GM19452 (cell line): ENCODE measurements at regions not wholly inside any gene's neighbourhood (a gene's known extent, or its start where the extent isn't known, plus 50 kb on each side); places are given as distances from the start of the nearest gene placed in this dataset.

Source experiments
- ATAC-seq: cut with Tn5 transposase; IDR thresholded peaks from one replicate; pipeline ENCODE4 v1.9.1; 2021; ENCODE audit not compliant: unreplicated experiment

- ATAC-seq, result no peak
Observed at GRCh38 chr4:14504162-14504561, 498.1 kb upstream of the CPEB2 start.

DNA sequence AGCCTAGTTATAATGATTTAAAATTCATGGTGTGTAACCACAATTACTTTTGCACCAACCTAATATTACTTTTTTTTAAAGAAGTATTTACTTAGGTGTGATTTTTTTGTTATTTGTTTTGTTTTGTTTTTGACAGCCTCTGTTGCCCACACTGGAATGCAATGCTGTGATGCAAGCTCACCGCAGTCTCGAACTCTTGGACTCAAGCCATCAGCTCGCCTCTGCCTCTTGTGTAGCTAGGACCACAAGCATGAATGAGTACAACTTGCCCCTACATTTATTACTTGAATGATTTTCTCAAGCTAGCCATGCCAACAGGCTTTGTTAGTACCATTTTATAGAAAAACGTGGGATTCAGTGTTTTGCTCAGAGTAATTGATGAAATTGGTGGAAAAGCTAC is 488.8 kb upstream of the CPEB2 start:
- no peak for ATAC-seq

DNA sequence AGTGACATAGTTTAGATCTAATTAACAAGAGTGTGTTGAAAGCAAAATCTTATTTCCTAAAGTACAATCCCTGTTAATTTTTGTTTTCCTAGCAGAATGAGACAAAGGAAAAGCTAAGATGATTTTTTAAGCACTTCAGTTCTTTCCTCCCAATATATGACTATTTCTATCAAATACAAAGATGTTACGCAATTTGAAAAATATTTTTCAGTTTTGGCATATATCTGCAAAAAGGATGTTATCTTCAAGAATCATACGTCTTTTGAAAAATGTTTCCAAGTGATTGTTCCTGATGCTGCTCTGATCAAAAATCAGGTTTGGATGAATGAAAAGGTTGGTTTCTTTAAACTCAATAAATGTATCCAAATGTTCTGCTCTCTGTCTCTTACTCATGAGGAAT is 486.7 kb upstream of the CPEB2 start:
- no peak for ATAC-seq

DNA sequence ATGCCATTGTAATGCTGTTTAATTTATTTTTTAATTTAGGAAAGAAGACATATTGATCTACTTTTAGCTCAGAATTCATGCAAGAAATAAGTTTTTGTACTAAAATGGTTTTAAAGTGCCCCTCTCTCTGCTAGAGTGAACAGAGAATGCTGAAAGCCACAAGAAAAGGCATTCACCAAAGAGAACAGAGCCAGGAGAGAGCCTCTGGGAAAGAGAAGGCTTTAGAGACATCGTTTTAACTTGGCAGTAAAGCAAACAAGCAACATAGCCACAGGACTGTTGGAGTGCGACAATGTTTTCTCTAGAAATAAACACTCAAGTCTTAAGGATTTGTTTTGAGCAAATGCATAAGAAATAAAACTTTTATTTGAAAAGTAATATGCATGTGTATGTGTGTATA is 484.1 kb upstream of the CPEB2 start:
- no peak for ATAC-seq

GRCh38 chr4:14520171-14520570 is 482.1 kb upstream of the CPEB2 start:
- ATAC-seq, result no peak

GRCh38 chr4:14524276-14524675 is 478.0 kb upstream of the CPEB2 start:
- no peak for ATAC-seq

- no peak for ATAC-seq
Observed at GRCh38 chr4:14528918-14529317, 473.4 kb upstream of the CPEB2 start.

DNA sequence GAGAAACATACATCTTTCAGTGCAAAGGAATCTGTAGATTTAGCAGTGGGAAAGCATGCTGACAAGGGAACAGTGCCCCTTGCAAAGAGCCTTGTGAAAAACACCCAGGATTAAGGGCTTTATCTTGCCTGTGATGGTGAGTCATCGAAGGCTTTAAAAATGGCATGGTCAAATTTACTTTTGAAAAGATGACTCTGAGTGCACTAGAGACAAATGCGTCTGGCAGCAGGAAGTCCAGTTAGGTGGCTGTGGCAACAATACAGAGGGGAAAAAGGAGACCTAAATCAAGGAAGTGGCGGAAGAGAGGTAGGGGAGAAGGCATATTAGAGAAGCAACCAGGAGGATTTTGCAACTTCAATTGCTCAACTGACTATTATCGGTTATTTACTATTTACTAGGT is 472.6 kb upstream of the CPEB2 start:
- no peak for ATAC-seq

DNA sequence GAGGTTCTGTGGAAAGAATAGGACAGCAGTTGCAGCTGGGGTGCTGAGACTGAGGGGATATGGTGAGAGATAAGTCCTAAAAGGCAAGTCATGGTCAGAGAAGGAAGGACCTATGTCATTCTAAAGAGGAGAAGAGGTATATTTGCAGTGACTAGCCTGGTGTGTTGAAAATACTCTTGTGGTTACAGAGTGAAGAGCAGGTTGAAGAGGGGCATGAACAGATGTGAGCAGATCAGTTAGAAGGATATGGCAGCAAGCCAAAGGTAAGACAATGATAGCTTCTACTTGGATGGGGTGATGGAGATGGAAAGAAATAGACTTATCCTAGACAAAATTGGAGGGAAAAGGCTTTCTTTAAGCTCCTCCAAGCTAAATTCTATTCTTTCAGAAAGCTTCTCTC is 469.8 kb upstream of the CPEB2 start:
- no peak for ATAC-seq

DNA sequence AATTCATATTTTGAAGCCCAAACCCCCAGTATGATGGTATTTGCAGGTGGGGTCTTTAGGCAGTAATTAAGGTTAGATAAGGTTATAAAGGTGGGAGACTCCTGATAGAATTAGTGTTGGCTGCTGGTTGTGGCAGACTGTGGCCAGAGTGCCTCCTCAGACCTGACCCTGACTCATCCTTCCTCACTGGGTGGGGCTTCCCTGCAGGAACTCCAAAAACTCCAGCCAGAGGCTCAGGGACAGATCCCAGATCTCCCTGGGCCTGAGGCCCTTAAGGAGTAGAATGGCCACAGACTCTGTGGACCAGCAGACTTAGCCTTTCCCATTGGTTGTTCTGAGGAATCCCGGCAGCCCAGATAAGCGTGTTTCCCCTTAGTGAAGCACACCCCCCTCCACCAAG is 463.0 kb upstream of the CPEB2 start:
- ATAC-seq, result no peak

GRCh38 chr4:14545163-14545562 is 457.1 kb upstream of the CPEB2 start:
- ATAC-seq, result no peak

DNA sequence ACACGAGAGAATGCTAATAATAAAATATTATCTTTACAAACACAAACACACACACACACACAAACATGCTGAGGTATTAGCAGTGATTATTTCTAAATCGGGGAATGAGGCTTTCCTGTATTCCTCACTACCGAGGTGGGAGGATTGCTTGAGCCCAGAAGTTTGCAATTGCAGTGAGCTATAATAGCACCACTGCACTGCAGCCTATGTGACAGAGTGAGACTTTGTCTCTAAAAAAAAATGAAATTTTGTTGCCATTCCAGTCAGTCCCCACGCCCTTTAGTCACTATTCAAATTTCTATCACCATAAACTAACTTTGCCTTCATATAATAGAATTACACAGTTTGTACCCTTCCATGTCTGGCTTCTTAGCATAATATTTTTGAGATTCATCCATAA is 456.5 kb upstream of the CPEB2 start:
- no peak for ATAC-seq

DNA sequence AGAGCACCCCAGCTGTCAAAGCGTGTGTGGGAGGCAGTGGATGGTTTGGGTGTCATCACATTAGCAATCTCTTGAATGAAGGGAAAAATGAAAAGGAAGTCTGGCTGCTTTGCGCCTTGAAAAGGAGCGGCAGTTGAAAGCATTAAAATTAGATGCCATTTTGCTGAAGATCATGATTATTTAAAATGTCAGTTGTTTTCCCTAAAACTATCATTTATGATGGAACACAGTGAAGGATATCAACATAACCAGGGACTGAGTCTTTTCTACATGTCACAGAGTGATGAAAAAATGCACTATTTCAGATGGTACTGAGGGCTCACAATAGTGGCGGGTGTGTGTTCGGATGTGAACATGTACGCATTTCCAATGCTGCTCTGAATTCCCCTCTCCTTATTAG is 450.2 kb upstream of the CPEB2 start:
- no peak for ATAC-seq

DNA sequence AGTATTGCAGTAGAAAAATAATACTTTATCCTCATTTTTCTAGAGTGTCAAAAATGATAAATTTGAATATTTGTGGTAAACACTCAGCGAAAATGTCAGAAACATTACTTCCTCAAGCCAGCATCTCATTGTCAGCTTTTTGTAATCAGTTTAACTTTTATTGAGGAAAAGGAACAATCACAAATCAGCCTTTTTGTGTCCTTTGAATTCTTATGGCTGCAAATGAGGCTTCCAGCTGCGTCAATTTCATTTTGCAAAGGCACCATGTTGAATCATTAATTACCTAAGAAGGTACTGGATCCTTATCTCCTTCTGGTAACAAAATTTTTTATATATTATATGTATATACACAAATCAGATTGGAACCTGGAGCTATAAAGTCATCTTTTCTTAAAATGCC is 442.6 kb upstream of the CPEB2 start:
- no peak for ATAC-seq

GRCh38 chr4:14560577-14560976 is 441.7 kb upstream of the CPEB2 start:
- no peak for ATAC-seq

DNA sequence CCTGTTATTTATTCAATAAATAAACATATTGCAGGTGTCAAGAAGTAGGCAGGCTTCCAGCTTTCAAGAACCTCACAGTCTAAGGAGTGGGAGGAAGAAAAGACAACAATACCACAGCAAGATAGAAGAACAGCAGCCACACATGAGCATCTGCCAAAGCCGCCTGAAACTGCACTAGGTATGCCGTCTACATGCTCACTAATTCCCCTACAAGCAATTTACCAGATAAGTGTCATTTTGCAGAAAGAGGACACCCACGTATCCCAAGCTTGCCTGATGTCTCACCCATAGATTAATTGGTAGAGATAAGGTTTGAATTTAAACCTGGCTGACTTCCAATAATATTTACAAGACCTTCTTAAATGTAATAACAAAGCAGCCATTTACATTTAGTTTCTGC is 439.4 kb upstream of the CPEB2 start:
- ATAC-seq, result no peak

DNA sequence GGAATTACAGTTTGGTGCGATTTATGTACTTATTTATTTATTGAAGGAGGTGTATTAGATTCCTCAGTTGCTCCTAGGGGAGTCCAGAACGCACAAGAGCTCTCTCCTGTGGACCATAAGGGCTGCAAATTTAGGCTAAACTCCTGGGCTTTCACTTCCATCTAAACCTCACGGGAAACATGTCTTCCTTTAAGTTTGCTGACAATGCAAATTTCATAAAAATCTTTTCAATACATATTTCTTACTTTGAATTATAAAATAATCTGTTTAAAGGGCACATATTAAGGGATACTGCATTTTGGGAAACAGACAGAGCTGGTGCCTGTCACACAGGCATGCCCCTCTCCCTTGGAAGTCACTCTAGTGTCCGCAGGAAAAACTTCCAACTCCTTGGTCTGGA is 438.0 kb upstream of the CPEB2 start:
- no peak for ATAC-seq

- ATAC-seq, result no peak
Observed at GRCh38 chr4:14566518-14566917, 435.8 kb upstream of the CPEB2 start.

DNA sequence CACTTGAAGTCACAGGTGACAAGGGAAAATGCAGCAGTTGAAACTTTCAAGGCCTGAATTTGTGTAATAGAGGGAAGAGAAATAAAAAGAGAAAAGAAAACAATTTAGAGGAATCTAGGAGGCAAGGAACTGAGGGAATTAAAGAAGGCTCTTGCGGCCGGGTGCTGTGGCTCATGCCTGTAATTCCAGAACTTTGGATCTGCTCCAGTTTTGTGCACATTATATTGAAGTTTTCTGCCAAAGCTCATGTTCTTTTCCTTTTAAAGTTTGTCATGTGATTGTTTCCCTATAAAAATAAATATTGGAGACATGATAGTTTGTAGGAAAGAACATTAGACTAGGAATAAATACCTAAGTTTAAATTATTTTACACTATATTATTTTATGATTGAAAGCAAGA is 433.9 kb upstream of the CPEB2 start:
- ATAC-seq, result no peak

DNA sequence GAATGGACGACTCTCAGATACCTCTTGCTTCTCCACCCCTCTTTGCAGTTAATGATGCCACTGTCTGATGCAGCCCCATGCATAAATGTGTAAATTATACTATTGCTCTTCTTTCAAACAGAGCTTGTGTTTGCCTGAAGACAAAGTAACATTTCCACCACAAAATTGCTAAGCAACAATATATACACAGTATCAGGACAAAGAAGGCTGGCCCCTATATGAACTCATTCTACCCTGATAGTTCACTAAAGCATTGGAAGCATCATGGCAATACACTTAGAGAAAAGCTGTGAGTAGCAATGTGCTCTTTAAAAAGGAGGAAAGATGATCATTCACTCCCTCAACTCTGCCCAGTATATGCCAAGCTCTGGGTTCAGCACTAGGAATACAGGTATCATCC is 427.0 kb upstream of the CPEB2 start:
- ATAC-seq, result no peak

DNA sequence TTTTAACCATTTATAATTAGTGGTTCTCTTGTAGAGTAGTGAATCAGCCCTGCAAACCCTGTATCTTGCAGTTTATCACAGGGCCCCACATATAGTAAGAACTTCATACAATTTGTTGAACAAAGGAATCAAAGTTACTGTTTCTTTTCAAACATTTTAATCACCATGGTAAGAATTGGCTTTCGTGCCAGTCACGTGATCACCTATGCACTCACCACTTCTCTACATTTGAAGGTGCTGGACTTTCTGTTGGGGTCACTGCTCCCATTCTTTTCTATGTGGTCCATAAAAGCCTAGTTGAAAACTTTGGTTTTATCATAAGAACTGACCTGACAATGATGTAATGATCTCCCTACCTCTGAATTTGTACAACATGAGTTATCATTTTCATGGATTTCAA is 426.4 kb upstream of the CPEB2 start:
- ATAC-seq, result no peak

DNA sequence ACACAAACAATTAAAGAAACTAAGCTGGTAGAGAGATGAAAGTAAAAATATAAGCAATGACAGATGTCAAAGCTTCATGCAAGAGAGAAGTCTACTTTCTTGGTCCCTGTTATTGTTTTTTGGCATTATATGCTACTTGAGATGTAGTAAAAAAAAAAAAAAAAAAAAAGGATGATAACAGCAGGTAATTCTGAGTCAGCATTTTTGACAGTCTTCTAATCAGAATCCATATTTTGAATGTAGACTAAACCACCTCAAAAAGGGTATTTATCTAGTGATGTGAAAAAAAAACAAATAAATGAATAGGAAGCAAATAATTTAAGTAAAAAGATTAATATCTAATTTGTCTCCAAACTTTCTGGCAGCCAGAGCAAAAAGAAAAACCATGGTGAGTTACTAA is 422.2 kb upstream of the CPEB2 start:
- ATAC-seq, result no peak

DNA sequence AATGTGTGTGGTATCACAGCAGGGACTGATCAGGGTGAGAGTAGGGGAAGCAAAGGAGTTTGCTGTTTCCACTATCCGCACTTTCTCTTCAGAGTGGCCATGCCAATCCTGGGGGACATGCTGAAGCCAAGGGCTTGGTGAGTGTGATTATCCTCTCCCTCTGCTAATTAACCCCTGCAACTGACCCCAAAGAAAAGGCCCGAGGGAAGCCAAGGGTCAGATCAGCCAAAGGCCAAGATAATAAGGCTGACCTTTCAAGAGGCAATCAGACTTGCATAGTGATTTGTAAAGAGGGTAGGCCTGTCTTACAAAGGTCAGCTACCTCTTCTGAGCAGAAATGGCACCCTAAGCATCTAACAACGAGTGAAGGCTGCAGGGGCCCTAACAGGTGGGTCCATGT is 420.5 kb upstream of the CPEB2 start:
- no peak for ATAC-seq

DNA sequence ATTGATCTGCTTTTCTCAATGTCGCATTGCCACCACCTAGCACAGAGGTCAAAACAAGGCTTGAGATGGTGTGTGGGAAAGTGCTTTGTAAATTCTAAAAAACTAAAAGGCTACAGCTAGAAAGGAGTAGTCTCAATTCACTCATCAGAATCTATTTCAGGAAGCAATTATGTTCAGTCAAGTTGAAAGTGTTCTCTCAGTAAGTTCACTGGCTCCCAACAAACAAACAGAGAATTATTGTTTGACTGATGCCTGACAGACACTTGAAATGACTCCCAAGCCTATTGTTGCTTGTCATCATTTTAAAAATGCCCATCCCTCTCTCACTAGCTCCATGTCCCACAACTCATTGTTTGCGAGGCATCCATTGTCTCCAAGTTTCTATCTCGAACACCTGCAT is 419.6 kb upstream of the CPEB2 start:
- no peak for ATAC-seq
